Stomach (tissue), 8 donors: ENCODE measurements at regions not wholly inside any gene's neighbourhood (a gene's known extent, or its start where the extent isn't known, plus 50 kb on each side); places are given as distances from the start of the nearest gene placed in this dataset.

Source experiments
- DNase-seq, 2 donors: peaks; one replicate each; pipeline versions ENCODE4 v3.0.0 to v3.0.0-alpha.2; 2013 to 2019
- H3K27ac ChIP-seq, 5 donors: fragments of 200-600 bp in 4 of 5; sonication (generic) in 4 of 5; one replicate each; pipeline ENCODE4 v1.5.1; 2013 to 2019; ENCODE audit warnings: mild to moderate bottlenecking in 1 of 5, moderate library complexity in 1 of 5
- H3K27me3 ChIP-seq, 3 donors: fragments of 200-600 bp; sonication (generic); one replicate each; pipeline ENCODE4 v1.5.1; 2017 to 2019; ENCODE audit warnings: mixed run types in 1 of 3
- H3K36me3 ChIP-seq, 4 donors: fragments of 200-600 bp; sonication (generic); 1 replicate in 3 of 4; 2 replicates in 1 of 4; pipeline ENCODE4 v1.5.1; 2016 to 2019
- H3K4me1 ChIP-seq, 4 donors: fragments of 200-600 bp; sonication (generic); one replicate each; pipeline ENCODE4 v1.5.1; 2016 to 2019
- H3K4me3 ChIP-seq, 4 donors: fragments of 200-600 bp; sonication (generic) in 3 of 4; one replicate each; pipeline ENCODE4 v1.5.1; 2016 to 2019; ENCODE audit warnings: mild to moderate bottlenecking in 1 of 4
- H3K9me3 ChIP-seq, 4 donors: fragments of 200-600 bp; sonication (generic); one replicate each; pipeline ENCODE4 v1.5.1; 2016 to 2019
- EP300 ChIP-seq: sonication (generic); formaldehyde crosslinking; IDR thresholded peaks from one replicate; pipeline ENCODE4 v1.6.1; 2017; ENCODE audit warnings: antibody characterized with exemption
- POLR2A ChIP-seq, 4 donors: fragments of 450-650 bp; IDR thresholded peaks; one replicate each; pipeline ENCODE4 v1.6.1; 2016; ENCODE audit warnings: antibody characterized with exemption in 4 of 4, control low read depth in 2 of 4, mild to moderate bottlenecking in 1 of 4, moderate library complexity in 1 of 4
- POLR2AphosphoS5 ChIP-seq, 3 donors: sonication (generic); formaldehyde crosslinking; IDR thresholded peaks; one replicate each; pipeline ENCODE4 v1.6.1; 2016; ENCODE audit warnings: antibody characterized with exemption in 3 of 3
- WGBS, 5 donors: extraction: QIAGEN DNeasy Blood & Tissue Kit in 3 of 5; methylation state at CpG; one replicate each; pipeline versions ENCODE4 v1.1.5 to v1.1.7; 2013 to 2018; 5-methylcytosine and 5-hydroxymethylcytosine counted together
- intact Hi-C: fragments of 100-400 bp; cut with DNase I; formaldehyde crosslinking; loops from one replicate; pipeline ENCODE4 v1.15.1; 2023; ENCODE audit warnings: low total_unique reads
- TF ChIP-seq, protein P1 (sequence below), 7 experiments: fragments of 450-650 bp in 4 of 7; fragments of 200-600 bp in 3 of 7; sonication (generic) in 3 of 7; IDR thresholded peaks; one replicate each; pipeline ENCODE4 v1.5.1; 2016 to 2019; ENCODE audit warnings: antibody characterized with exemption in 7 of 7, control low read depth in 2 of 7, mild to moderate bottlenecking in 1 of 7
- donor health status: healthy with polysubstance abuse.
- donor health status: Bipolar disorder and iron deficiency.
- donor health status: healthy.

- H3K9me3 ChIP-seq: no peaks in the 10 kb centered on the region
Measured at GRCh38 chr20:40765814-40766480, 76.9 kb upstream of the MAFB start.

DNA sequence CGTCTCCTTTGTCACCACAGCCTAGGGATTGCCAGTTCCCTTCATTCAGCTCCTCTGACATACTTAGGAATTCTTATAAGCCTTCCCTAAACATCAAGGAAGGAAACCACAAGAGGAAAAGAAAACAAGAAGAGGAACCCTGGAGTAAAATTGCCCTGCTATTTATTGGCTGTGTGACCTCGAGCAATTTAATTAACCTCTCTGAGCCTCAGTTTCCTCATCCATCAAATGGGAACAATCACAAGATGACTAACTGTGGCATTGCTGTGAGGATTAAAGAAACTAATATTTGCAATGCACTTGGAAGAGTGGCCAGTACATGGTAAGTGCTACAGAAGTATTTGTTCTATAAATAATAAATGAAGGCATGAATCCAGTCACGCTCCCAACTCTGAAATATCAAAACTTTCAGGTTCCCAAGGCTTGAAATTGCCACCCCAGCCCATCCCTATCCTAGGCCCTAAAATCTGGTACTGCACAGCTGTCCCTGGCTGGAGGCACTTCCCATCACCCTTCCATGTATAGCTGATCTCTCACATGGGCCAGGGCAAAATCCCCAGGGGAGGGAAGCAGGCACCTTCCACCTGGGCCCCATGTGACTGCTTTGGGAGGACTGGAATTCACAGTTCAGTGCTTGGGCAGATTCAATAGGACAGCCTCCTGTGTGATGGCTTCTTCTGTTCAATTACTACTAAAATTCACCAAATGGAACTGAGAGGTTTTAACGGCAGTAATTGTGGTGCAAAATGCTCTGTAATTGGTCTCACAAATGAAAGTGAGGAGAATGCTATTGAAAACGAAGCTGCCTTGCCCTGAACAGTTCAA lies 78.0 kb upstream of the MAFB start:
- TF ChIP-seq POLR2A (IDR thresholded peaks at IDR 0.05): no peak
- TF ChIP-seq POLR2AphosphoS5 (IDR thresholded peaks at IDR 0.05): no peak
- TF ChIP-seq EP300: no peak
- TF ChIP-seq, protein P1, sequence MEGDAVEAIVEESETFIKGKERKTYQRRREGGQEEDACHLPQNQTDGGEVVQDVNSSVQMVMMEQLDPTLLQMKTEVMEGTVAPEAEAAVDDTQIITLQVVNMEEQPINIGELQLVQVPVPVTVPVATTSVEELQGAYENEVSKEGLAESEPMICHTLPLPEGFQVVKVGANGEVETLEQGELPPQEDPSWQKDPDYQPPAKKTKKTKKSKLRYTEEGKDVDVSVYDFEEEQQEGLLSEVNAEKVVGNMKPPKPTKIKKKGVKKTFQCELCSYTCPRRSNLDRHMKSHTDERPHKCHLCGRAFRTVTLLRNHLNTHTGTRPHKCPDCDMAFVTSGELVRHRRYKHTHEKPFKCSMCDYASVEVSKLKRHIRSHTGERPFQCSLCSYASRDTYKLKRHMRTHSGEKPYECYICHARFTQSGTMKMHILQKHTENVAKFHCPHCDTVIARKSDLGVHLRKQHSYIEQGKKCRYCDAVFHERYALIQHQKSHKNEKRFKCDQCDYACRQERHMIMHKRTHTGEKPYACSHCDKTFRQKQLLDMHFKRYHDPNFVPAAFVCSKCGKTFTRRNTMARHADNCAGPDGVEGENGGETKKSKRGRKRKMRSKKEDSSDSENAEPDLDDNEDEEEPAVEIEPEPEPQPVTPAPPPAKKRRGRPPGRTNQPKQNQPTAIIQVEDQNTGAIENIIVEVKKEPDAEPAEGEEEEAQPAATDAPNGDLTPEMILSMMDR (IDR thresholded peaks at IDR 0.05): no peak

More at GRCh38 chr20:40765814-40766480, 76.9 kb upstream of the MAFB start:
- WGBS, 5 donors: 68 to 86% (median 72%) methylated on average over 4 of the region's 4 CpGs
- no peaks in the 10 kb centered on the region for H3K4me1 ChIP-seq
- no peak overlapping the region for H3K27ac ChIP-seq
- H3K27me3 ChIP-seq: no peaks in the 10 kb centered on the region
- TF ChIP-seq POLR2A (IDR thresholded peaks at IDR 0.05) (no peak), POLR2AphosphoS5 (IDR thresholded peaks at IDR 0.05) (no peak), EP300 (no peak)
- TF ChIP-seq, protein P1 (IDR thresholded peaks at IDR 0.05): no peak
- intact Hi-C loops: no loop called here
- no peaks in the 10 kb centered on the region for H3K36me3 ChIP-seq
- no peak overlapping the region for H3K4me3 ChIP-seq
- DNase-seq: no peak

DNA sequence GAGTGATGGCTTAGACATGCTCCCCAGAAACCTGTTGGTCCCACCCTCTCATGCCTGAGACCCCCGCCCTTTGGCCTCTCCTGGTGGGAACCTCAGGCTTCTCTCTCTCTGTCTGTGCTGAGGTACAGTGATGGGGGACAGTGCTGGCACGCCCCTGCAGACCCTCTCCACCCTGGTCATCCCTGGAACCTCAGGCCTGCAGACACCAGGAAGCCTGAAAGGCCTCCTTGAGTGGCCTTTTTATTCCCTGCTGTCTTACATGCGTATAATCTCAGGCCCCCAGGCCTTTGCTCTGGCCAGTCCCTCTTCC lies 78.5 kb upstream of the MAFB start:
- DNase-seq: no peak
- Histone ChIP-seq H3K27me3 (no peaks in the 10 kb centered on the region), H3K36me3 (no peaks in the 10 kb centered on the region), H3K27ac (no peak overlapping the region), H3K4me3 (no peak overlapping the region), H3K4me1 (no peaks in the 10 kb centered on the region), H3K9me3 (no peaks in the 10 kb centered on the region)
- intact Hi-C loops: no loop called here
- 86 to 96% (median 88%) methylated on average over 3 of the region's 3 CpGs for WGBS, 5 donors
- TF ChIP-seq, protein P1 (IDR thresholded peaks at IDR 0.05): no peak
- no peak for TF ChIP-seq POLR2A (IDR thresholded peaks at IDR 0.05)
- no peak for TF ChIP-seq POLR2AphosphoS5 (IDR thresholded peaks at IDR 0.05)
- no peak for TF ChIP-seq EP300

More for the DNA sequence above, 78.0 kb upstream of the MAFB start:
- DNase-seq: no peak
- no peaks in the 10 kb centered on the region for H3K36me3 ChIP-seq
- H3K27me3 ChIP-seq: no peaks in the 10 kb centered on the region
- H3K9me3 ChIP-seq: no peaks in the 10 kb centered on the region
- H3K27ac ChIP-seq: no peak overlapping the region
- no peak overlapping the region for H3K4me3 ChIP-seq
- no peaks in the 10 kb centered on the region for H3K4me1 ChIP-seq
- WGBS, 5 donors: 74 to 84% (median 80%) methylated on average over 5 of the region's 5 CpGs
- intact Hi-C loops: no loop called here

GRCh38 chr20:40768105-40768504 lies 79.1 kb upstream of the MAFB start:
- Histone ChIP-seq H3K4me1 (no peaks in the 10 kb centered on the region), H3K4me3 (no peak overlapping the region), H3K27ac (no peak overlapping the region), H3K9me3 (no peaks in the 10 kb centered on the region), H3K27me3 (no peaks in the 10 kb centered on the region), H3K36me3 (no peaks in the 10 kb centered on the region)
- WGBS, 5 donors: 81 to 90% (median 89%) methylated on average over 3 of the region's 3 CpGs
- TF ChIP-seq POLR2A (IDR thresholded peaks at IDR 0.05) (no peak), EP300 (no peak), POLR2AphosphoS5 (IDR thresholded peaks at IDR 0.05) (no peak)
- TF ChIP-seq, protein P1 (IDR thresholded peaks at IDR 0.05): no peak
- intact Hi-C loops: no loop called here
- no peak for DNase-seq
